GM19468 (cell line): ENCODE measurements at regions not wholly inside any gene's neighbourhood (a gene's known extent, or its start where the extent isn't known, plus 50 kb on each side); places are given as distances from the start of the nearest gene placed in this dataset.

Experiments
- ATAC-seq: cut with Tn5 transposase; IDR thresholded peaks from one replicate; pipeline ENCODE4 v1.9.1; 2021; ENCODE audit warnings: mild to moderate bottlenecking, moderate library complexity, moderate number of reproducible peaks; ENCODE audit not compliant: unreplicated experiment; ENCODE audit errors: extremely low read depth

DNA sequence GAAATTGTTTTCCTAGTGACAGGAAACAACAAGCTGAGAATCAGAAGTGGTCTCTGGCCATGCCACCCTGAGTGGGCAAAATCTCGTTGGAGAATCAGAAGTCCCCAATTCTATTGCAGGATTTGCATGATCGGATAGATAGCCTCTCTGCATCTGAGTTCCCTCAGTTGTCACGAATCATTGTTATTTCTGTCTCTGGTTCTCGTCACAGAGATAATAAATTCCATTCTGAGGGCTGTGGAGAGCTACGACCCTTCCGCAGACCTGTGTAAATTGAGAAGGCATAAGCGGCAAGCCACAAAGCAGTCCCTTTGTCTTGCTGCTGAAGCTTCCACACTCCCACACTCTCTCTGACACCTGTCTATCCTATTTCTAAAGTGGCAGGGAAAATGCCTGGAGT, 102.4 kb upstream of the CNR1 start:
- no peak for ATAC-seq

GRCh38 chr6:88266126-88266525, 100.0 kb upstream of the CNR1 start:
- no peak for ATAC-seq

DNA sequence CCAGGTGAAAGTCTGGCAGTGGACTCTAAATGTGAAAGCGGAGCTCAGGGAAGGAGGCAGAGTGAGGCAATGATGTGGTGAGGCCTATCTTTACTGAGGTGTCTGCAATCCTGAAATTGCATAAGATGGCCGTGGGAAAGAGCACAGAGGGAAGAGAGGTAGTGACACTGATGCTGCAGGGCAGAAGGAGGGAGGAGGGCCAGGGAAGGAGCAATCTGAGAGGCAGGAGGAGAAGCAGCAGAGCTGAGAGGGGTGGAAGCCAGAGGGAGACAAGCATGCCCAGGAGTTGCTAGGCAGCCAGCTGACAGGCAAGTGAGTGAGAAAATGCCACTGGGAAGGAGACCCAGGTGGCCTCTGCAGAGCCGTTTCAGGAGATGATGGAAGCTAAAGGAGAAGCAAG, 97.4 kb upstream of the CNR1 start:
- no peak for ATAC-seq

DNA sequence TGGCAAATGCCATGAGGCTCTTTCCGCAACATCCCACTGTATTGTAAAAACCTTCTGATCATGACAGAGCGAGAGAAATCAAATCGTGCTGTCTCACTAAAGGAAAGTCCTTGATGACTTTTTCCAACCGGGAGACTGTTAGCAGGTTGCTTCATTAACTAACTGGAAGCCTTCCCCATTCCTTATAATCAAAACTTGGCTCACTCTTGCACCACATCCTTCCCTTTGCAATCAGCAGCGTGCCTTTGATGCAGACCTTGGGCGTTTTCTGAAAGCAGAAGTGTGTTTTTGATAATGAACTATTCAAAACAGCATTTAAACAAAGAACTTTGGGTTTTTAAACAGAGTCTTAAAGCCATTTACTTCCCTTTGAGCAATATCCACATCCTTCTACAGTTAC, 96.2 kb upstream of the CNR1 start:
- no peak for ATAC-seq

GRCh38 chr6:88251301-88251700, 85.2 kb upstream of the CNR1 start:
- no peak for ATAC-seq

GRCh38 chr6:88248709-88249321, 82.7 kb upstream of the CNR1 start:
- no peak for ATAC-seq

DNA sequence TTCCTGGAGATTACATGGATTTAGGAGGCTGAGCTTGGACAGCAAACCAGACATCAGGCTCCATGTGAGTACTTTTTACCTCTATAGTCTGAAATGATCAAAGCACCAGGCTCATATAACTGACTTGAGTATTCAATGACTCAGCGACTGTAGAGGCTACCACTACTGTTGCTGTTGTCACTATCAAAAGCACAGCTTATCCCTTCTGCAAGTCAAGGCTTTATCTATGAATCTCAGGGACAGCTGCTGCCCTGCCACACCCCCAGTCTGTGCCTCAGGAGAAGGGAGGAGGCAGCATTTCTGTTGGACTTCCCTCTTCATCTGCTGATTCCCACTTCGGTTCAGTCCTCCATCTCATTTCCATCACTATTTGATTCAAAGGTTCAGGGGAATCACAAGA, 80.5 kb upstream of the CNR1 start:
- no peak for ATAC-seq

DNA sequence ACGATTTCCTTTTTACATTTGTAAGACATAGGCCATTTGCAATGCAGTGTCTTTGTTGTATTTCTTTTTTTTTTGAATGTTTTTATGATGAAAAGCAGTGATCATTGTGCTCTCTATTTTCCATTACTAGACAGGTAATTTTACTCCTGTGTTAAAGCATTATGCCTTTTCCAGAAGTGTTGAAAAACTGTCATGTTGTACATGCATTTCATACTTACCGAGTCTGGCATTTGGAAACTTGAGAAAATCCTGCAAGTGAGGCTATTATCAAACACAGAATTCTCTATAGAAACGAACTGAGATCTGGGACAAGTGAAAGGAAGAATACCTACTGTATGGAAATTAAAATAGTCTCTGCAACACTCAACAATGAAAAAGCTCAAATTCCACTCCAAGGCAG, 78.6 kb upstream of the CNR1 start:
- no peak for ATAC-seq

- no peak for ATAC-seq
These were observed 72.8 kb upstream of the CNR1 start for GRCh38 chr6:88238901-88239300.

- ATAC-seq, result no peak
These were observed 71.9 kb upstream of the CNR1 start for GRCh38 chr6:88238065-88238464.

DNA sequence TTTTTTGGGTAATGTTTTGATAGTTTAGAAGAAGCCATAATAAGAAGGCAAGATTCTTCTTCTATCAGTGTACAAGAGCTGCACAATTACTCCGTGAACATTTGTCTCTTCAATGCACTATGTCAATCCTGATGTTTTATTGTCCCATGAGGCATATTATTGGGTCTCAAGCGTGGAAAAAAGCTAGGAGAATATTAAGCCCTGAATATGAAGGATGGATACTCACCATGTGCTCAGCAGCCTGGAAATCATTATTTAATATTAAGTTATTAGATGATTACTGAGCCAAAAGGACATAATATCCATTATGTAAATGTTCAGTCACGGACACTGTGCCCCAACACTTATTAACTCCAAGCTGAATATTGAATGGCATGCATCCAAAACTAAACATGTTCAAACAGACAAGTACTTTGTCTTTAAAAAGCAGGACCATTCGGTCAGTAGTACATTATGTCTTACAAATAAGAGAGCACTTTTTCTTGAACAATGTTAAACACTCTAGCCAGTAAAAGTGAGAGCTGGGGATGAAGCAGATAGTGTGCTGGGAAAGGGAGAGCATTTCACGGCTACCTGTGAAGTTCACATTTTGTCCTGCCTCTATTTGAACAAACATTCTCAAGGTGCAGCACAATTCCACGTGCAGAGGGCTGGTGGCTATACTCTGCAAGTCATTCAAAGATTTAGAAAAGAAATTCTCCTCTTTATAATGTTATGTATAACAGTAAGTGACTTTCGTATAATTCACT, 70.6 kb upstream of the CNR1 start:
- no peak for ATAC-seq

GRCh38 chr6:88232753-88233152, 66.6 kb upstream of the CNR1 start:
- ATAC-seq, result no peak

- ATAC-seq, result no peak
These were observed 57.2 kb upstream of the CNR1 start for GRCh38 chr6:88223298-88223697.

- ATAC-seq, result no peak
These were observed 54.3 kb upstream of the CNR1 start for GRCh38 chr6:88220493-88220892.

GRCh38 chr6:88216182-88216581, 50.0 kb upstream of the CNR1 start:
- ATAC-seq, result no peak
